ENCODE measurements at regions not wholly inside any gene's neighbourhood (a gene's known extent, or its start where the extent isn't known, plus 50 kb on each side); places are given as distances from the start of the nearest gene placed in this dataset.

- no peaks in the 10 kb centered on the region for H3K79me2 ChIP-seq (ENCODE audit: insufficient read depth, low read length)
- DNase-seq (ENCODE audit: low spot score) (no peak), ATAC-seq (no peak), FAIRE-seq (no peak)
- ChIA-PET CTCF (ENCODE audit: low intra/inter-chr PET ratio, low total read pairs) (no interaction called here), POLR2A (no interaction called here)
- TF ChIP-seq PRPF4 (IDR thresholded peaks at IDR 0.05; ENCODE audit: low read depth, low read length, poor library complexity, severe bottlenecking) (no peak), ATF7-NPFF (CRISPR knock-in tag; IDR thresholded peaks at IDR 0.05; ENCODE audit: low read depth) (no peak), ZNF737 (CRISPR knock-in tag; IDR thresholded peaks at IDR 0.05; ENCODE audit: borderline replicate concordance) (no peak), CSRNP2 (CRISPR knock-in tag; conservative IDR thresholded peaks at IDR 0.05; ENCODE audit: low read depth) (no peak), HNRNPL (IDR thresholded peaks at IDR 0.05; ENCODE audit: low read depth, low read length) (no peak), MAF1 (CRISPR knock-in tag; IDR thresholded peaks at IDR 0.05; ENCODE audit: borderline replicate concordance) (no peak), NR0B2 (CRISPR knock-in tag; IDR thresholded peaks at IDR 0.05) (no peak), HES4 (CRISPR knock-in tag; IDR thresholded peaks at IDR 0.05; ENCODE audit: borderline replicate concordance) (no peak)
- H3K9ac ChIP-seq (ENCODE audit: insufficient read depth, low read depth, low read length), result no peak overlapping the region
- no peak overlapping the region for H2AFZ ChIP-seq (ENCODE audit: low read length)
- H3K4me3 ChIP-seq (replicated peaks in 1 of 3; ENCODE audit: insufficient read depth in 1 of 3, low read depth in 2 of 3, low read length in 3 of 3), result no peak overlapping the region
- no peaks in the 10 kb centered on the region for H3K36me3 ChIP-seq (replicated peaks in 1 of 2; ENCODE audit: control insufficient read depth in 1 of 2, insufficient read depth in 2 of 2, low read length in 2 of 2)
- WGBS (ENCODE audit: low lambda C conversion rate), result 6% methylated on average over 3 of the region's 3 CpGs
- H4K20me1 ChIP-seq (ENCODE audit: insufficient read depth, low read length), result no peaks in the 10 kb centered on the region
- no peak overlapping the region for H3K4me2 ChIP-seq (ENCODE audit: low read depth, low read length)
- in situ Hi-C loops (cut with HindIII; ENCODE audit: extremely low pct_ligation_motif_present, low pct_unique_long_range_greater_than_20kb) (no loop called here), intact Hi-C loops (cut with micrococcal nuclease; ENCODE audit: unreplicated experiment) (no loop called here)
- peaks cover 4% of the 10 kb centered on the region; the same call in 1 of the 2 replicates for H3K9me3 ChIP-seq (ENCODE audit: low read length)
- no peaks in the 10 kb centered on the region for H3K4me1 ChIP-seq (ENCODE audit: insufficient read depth, low read length)
- H3K27ac ChIP-seq (ENCODE audit: extremely low read length, insufficient read depth, low read length), result no peak overlapping the region
- H3K27me3 ChIP-seq (ENCODE audit: control insufficient read depth in 1 of 2, insufficient read depth in 2 of 2, low read length in 2 of 2), result no peaks in the 10 kb centered on the region
- no TSS peak for BruUV-seq (replicated peaks)
Measured at GRCh38 chr5:125506124-125506523, 759.7 kb upstream of the ZNF608 start.

All from HepG2 (cell line).